Testis (tissue), 2 donors: ENCODE measurements at regions not wholly inside any gene's neighbourhood (a gene's known extent, or its start where the extent isn't known, plus 50 kb on each side); places are given as distances from the start of the nearest gene placed in this dataset.

Experiments
- DNase-seq: peaks from one replicate; pipeline ENCODE4 v3.0.0-alpha.2; 2019
- H3K27ac ChIP-seq, 2 donors: fragments of 200-600 bp; sonication (generic); one replicate each; pipeline ENCODE4 v1.5.1; 2019
- H3K27me3 ChIP-seq: fragments of 200-600 bp; sonication (generic); one replicate; pipeline ENCODE4 v1.5.1; 2019
- H3K36me3 ChIP-seq: fragments of 200-600 bp; sonication (generic); one replicate; pipeline ENCODE4 v1.5.1; 2017; ENCODE audit warnings: low read depth; ENCODE audit errors: missing control alignments
- H3K4me1 ChIP-seq: fragments of 200-600 bp; sonication (generic); one replicate; pipeline ENCODE4 v1.5.1; 2019
- H3K4me3 ChIP-seq, 2 donors: fragments of 200-600 bp; sonication (generic); one replicate each; pipeline ENCODE4 v1.5.1; 2017 to 2019
- H3K9me3 ChIP-seq: fragments of 200-600 bp; sonication (generic); one replicate; pipeline ENCODE4 v1.5.1; 2017
- POLR2A ChIP-seq: fragments of 450-650 bp; IDR thresholded peaks from one replicate; pipeline ENCODE4 v1.6.1; 2017; ENCODE audit warnings: antibody characterized with exemption, mild to moderate bottlenecking, moderate library complexity
- WGBS, 2 donors: methylation state at CpG; one replicate each; pipeline ENCODE4 v1.1.5; 2018; 5-methylcytosine and 5-hydroxymethylcytosine counted together
- intact Hi-C: fragments of 100-400 bp; cut with DNase I; formaldehyde crosslinking; loops from one replicate; pipeline ENCODE4 v1.15.1; 2023; ENCODE audit warnings: low total_unique reads
- TF ChIP-seq, protein P1 (sequence below), 3 experiments: fragments of 450-650 bp in 2 of 3; fragments of 200-600 bp in 1 of 3; sonication (generic) in 1 of 3; IDR thresholded peaks; one replicate each; pipeline ENCODE4 v1.5.1; 2016 to 2019; ENCODE audit warnings: antibody characterized with exemption in 3 of 3, mild to moderate bottlenecking in 2 of 3, moderate library complexity in 1 of 3

DNA sequence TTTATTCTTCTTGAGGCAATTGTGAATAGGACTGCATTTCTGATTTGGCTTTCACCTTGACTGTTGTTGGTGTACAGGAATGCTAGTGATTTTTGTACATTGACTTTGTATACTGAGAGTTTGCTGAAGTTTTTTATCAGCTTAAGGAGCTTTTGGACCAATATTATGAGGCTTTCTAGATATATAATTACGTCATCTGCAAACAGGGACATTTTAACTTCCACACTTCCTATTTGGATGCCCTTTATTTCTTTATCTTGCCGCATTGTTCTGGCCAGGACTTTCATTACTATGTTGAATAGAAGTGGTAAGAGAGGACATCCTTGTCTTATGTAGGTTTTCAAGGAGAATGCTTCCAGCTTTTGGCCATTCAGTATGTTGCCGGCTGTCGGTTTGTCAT lies 425.4 kb upstream of the CHAC2 start:
- intact Hi-C loops: no loop called here
- no peak overlapping the region for H3K4me3 ChIP-seq
- H3K4me1 ChIP-seq: no peaks in the 10 kb centered on the region

DNA sequence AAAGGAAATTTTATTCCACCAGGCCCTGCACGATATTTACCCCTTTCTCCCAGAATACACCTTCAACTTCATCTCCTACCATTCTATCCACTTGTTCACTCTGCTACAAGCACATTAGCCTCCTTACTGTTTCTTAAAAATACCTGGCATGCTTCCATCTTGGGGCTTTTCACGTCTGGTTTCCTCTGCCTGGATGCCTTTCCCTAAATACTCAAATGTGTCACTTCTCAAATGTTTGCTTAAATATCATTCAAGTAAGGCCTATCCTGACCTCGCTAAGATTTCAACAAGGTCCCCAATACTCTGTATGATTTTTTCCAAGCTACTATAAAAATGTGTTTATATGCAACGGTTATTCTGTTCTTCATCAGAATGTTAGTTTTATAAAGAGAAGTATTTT lies 433.0 kb upstream of the CHAC2 start:
- 40 to 55% methylated on average over 4 of the region's 4 CpGs for WGBS, 2 donors
- H3K4me1 ChIP-seq: no peaks in the 10 kb centered on the region
- H3K4me3 ChIP-seq: no peak overlapping the region
- H3K27me3 ChIP-seq: no peaks in the 10 kb centered on the region
- TF ChIP-seq, protein P1, sequence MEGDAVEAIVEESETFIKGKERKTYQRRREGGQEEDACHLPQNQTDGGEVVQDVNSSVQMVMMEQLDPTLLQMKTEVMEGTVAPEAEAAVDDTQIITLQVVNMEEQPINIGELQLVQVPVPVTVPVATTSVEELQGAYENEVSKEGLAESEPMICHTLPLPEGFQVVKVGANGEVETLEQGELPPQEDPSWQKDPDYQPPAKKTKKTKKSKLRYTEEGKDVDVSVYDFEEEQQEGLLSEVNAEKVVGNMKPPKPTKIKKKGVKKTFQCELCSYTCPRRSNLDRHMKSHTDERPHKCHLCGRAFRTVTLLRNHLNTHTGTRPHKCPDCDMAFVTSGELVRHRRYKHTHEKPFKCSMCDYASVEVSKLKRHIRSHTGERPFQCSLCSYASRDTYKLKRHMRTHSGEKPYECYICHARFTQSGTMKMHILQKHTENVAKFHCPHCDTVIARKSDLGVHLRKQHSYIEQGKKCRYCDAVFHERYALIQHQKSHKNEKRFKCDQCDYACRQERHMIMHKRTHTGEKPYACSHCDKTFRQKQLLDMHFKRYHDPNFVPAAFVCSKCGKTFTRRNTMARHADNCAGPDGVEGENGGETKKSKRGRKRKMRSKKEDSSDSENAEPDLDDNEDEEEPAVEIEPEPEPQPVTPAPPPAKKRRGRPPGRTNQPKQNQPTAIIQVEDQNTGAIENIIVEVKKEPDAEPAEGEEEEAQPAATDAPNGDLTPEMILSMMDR (IDR thresholded peaks at IDR 0.05): no peak
- TF ChIP-seq POLR2A: no peak
- H3K36me3 ChIP-seq: no peaks in the 10 kb centered on the region
- no peak for DNase-seq
- no peaks in the 10 kb centered on the region for H3K9me3 ChIP-seq
- H3K27ac ChIP-seq: no peak overlapping the region
- intact Hi-C loops: no loop called here

More for the DNA sequence above, 425.4 kb upstream of the CHAC2 start:
- no peak for DNase-seq
- 87 to 98% methylated on average over 4 of the region's 4 CpGs for WGBS, 2 donors
- no peak overlapping the region for H3K27ac ChIP-seq
- no peaks in the 10 kb centered on the region for H3K36me3 ChIP-seq
- H3K9me3 ChIP-seq: no peaks in the 10 kb centered on the region
- TF ChIP-seq, protein P1 (IDR thresholded peaks at IDR 0.05): no peak
- TF ChIP-seq POLR2A: no peak
- no peaks in the 10 kb centered on the region for H3K27me3 ChIP-seq

DNA sequence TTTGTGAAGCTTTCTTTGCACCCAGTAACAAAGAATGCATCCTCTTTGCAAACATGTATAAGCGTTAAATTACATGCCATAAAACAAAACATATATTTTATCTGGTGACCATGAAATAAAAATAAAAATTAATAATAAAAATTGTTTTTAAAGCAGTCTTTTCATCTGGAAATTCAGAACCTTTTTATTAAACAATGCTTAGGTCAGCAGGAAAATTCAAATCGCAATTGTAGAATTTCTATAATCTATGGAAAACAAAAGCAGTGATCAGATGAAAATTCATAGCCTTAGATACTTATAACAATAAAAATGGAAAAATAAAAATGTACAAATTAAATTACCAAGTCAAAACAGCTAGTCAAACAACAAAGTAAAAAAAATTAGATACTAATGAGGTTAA lies 435.9 kb upstream of the CHAC2 start:
- intact Hi-C loops: no loop called here
- H3K4me1 ChIP-seq: no peaks in the 10 kb centered on the region
- H3K36me3 ChIP-seq: no peaks in the 10 kb centered on the region
- H3K9me3 ChIP-seq: no peaks in the 10 kb centered on the region
- DNase-seq: no peak
- TF ChIP-seq, protein P1 (IDR thresholded peaks at IDR 0.05): no peak
- no peak for TF ChIP-seq POLR2A
- WGBS, 2 donors: 48 to 88% methylated on average over 2 of the region's 2 CpGs
- no peaks in the 10 kb centered on the region for H3K27me3 ChIP-seq
- no peak overlapping the region for H3K27ac ChIP-seq
- no peak overlapping the region for H3K4me3 ChIP-seq

DNA sequence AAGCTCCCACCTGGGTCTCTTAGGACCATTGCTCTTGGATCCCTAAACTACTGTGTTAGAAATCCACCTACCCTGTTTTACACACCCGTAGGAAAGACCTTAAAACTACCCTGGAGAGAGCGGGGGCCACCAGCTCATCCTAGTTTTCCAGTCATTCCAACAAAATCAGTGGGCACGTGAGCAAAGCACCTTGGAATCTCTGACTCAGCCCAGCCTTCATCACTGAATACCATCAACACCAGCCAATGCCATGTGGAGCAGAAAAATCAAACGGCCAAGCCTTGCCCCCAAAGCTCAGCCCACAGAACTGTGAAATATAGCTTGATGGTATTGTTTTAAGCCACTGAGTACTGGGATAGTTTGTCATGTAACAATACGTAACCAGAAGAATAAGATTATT lies 449.7 kb upstream of the CHAC2 start:
- Histone ChIP-seq H3K9me3 (no peaks in the 10 kb centered on the region), H3K4me3 (no peak overlapping the region), H3K27me3 (no peaks in the 10 kb centered on the region), H3K27ac (no peak overlapping the region), H3K4me1 (no peaks in the 10 kb centered on the region), H3K36me3 (no peaks in the 10 kb centered on the region)
- intact Hi-C loops: no loop called here
- DNase-seq: no peak
- 84 to 87% methylated on average over 5 of the region's 5 CpGs for whole genome bisulfite sequencing, 2 donors
- TF ChIP-seq, protein P1 (IDR thresholded peaks at IDR 0.05): no peak
- TF ChIP-seq POLR2A: no peak

DNA sequence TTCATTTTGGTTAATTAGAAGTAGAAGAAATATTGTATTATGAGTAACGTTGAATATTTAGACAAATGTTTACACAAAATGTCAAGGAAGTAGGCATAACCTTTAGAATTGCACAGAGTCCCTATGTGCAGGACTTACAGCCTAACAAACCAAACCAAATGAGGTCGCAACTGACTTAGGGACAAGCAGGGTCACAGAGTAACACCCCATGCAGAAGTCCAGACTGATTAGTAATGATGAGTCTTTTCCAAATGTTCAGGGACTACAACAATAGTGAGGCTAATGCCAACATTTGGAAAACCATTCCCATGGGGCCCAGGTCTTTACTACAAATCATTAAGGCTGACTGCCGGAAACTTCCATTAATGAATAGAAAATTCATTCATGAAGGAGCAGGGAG lies 452.5 kb upstream of the CHAC2 start:
- Histone ChIP-seq H3K4me3 (no peak overlapping the region), H3K27me3 (no peaks in the 10 kb centered on the region), H3K27ac (no peak overlapping the region), H3K36me3 (no peaks in the 10 kb centered on the region), H3K9me3 (no peaks in the 10 kb centered on the region), H3K4me1 (no peaks in the 10 kb centered on the region)
- 74 to 81% methylated on average over 3 of the region's 3 CpGs for WGBS, 2 donors
- no peak for TF ChIP-seq POLR2A
- TF ChIP-seq, protein P1 (IDR thresholded peaks at IDR 0.05): no peak
- intact Hi-C loops: no loop called here
- DNase-seq: no peak
